ENCODE measurements at regions not wholly inside any gene's neighbourhood (a gene's known extent, or its start where the extent isn't known, plus 50 kb on each side); places are given as distances from the start of the nearest gene placed in this dataset.

GRCh38 chr15:39354189-39354588 lies 226.7 kb upstream of the THBS1 start:
- no peak for TF ChIP-seq CTCF (conservative IDR thresholded peaks at IDR 0.05; ENCODE audit: low read length)
- no peak for TF ChIP-seq EZH2phosphoT487 (IDR thresholded peaks at IDR 0.05; ENCODE audit: borderline replicate concordance, low read depth, low read length)

All from OCI-LY7 (cell line).